Fibroblast of villous mesenchyme (primary cell): ENCODE measurements at regions not wholly inside any gene's neighbourhood (a gene's known extent, or its start where the extent isn't known, plus 50 kb on each side); places are given as distances from the start of the nearest gene placed in this dataset.

Source experiments
- DNase-seq: peaks from one replicate; pipeline ENCODE4 v3.0.0-alpha.2; 2010; ENCODE audit warnings: low read depth
- H3K4me3 ChIP-seq: 2 replicates; pipeline ENCODE4 v1.5.1; 2011; ENCODE audit warnings: low read depth, mild to moderate bottlenecking, low read length
- CTCF ChIP-seq: IDR thresholded peaks from 2 replicates; pipeline ENCODE4 v1.5.1; 2012; ENCODE audit warnings: low read depth, mild to moderate bottlenecking, low read length; ENCODE audit not compliant: insufficient read depth
- small RNA-seq: library from RNA; depleted of rRNA; stranded (forward); fragments of <200 nt; gene quantifications from one replicate; pipeline ENCODE3, GENCODE V24; 2012

DNA sequence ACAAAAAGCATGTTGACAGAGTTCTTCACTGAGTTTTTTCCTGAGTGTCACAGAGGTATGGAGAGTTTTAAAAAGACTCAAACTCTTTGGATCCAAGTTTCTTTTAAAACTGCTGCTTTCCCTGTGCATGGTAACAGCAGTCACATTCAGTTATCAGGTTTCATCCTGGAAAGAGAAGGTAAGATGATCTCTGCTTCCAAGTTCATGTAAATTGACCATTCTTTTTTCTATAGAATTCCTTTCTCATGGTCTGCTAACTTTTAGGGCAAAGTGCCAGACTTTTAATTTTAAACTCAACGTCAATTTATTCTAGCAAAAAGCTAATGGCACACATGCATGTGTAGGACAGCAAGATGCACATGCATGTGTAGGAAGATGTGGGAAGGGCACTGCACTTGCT lies 52.5 kb upstream of the PRLR start:
- no peak for TF ChIP-seq CTCF
- no peak for DNase-seq
- no peak overlapping the region for H3K4me3 ChIP-seq

GRCh38 chr5:35281613-35282012 lies 51.3 kb upstream of the PRLR start:
- DNase-seq: no peak
- TF ChIP-seq CTCF: no peak
- H3K4me3 ChIP-seq: no peak overlapping the region

Small RNA genes in the stretch of these regions (small RNA-seq; reads per million reads assigned to genes)
- gene RF00012: 0.28 reads per million
